ENCODE measurements at regions not wholly inside any gene's neighbourhood (a gene's known extent, or its start where the extent isn't known, plus 50 kb on each side); places are given as distances from the start of the nearest gene placed in this dataset.
"Not testable (repeated sequence)": the region's sequence is repeated elsewhere in the genome, so short reads cannot be mapped to it uniquely, and the experiment has no call there.

GRCh38 chr9:30410273-30410672, 1974.2 kb upstream of the ACO1 start:
- DNase-seq (ENCODE audit: low read depth in 2 of 2) = no peak

DNA sequence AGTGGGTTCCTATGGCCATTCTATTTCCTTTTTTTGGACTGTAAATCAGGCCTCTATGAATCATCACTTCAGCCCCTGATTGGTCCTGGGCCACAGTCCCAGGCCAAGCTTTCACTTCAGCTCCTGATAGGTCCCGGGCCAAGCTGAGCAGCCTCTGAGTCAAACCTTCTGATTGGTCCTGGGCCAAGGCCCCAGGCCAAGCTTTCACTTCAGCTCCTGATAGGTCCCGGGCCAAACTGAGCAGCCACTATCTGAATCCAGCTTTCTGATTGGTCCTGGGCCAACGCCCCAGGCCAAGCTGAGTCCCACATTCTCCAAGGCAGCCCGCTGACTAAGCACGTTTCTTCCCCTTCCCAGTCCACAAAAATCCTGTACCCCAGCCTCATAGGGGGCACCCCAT, 1972.9 kb upstream of the ACO1 start:
- DNase-seq (ENCODE audit: low read depth in 2 of 2) = no peak

- no peak for DNase-seq (ENCODE audit: low read depth in 2 of 2)
These were observed 1925.3 kb upstream of the ACO1 start for GRCh38 chr9:30459156-30459555.

GRCh38 chr9:30476826-30477225, 1907.6 kb upstream of the ACO1 start:
- no peak for DNase-seq (ENCODE audit: low read depth in 2 of 2)

DNA sequence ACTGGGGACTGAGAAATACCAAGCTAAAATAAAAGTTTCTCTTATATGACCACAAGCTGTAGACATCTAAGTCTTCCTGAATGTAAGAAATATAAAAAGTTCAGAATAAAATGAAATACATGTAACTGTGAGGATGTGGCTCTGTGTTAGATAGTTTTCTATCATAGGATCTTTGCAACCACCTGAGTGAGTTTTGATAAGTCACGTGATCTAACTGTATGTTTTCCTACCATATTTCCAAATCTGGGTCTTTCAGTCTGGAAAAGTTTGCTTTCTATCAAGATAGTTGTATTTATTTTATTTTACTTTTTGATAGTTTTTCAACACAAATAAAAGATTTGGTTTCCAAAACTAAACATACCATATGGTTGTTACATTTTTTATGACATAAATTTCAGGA, 1905.8 kb upstream of the ACO1 start:
- DNase-seq (ENCODE audit: low read depth in 2 of 2) = no peak

DNA sequence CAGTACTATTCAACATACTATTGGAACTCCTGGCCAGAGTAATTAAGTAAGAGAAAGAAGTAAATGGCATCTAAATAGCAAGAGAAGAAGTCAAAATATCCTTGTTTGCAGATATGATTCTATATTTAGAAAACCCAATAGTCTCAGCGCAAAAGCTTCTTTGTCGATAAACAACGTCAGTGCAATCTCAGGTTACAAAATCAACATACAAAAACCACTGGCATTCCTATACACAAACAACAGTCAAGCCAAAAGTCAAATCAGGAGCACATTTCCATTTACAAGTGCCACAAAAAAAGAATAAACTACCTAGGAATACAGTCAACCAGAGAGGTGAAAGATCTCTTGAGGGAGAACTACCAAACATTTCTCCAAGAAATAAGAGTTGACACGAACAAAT, 1901.9 kb upstream of the ACO1 start:
- no peak for DNase-seq (ENCODE audit: low read depth in 2 of 2)

- DNase-seq (ENCODE audit: low read depth in 2 of 2) = no peak
These were observed 1899.8 kb upstream of the ACO1 start for GRCh38 chr9:30484690-30485089.

DNA sequence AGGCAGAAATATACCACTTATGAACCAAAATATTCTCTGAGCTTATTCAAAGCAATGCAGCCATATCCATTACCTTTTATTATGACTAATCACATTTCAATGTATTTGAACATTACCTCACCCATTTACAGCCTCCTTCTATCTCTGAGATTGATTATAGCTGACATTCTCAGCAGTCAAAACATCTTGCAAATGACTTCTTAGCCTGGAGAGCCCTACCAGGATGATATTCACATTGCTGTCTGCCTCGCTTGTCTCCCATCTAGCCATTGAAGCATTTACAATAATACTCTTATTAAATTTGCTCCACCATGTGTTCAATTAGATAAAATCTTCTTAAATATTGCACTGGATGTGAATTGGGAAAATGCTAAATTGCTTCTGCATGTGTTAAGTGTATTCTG, 1879.9 kb upstream of the ACO1 start:
- DNase-seq (ENCODE audit: low read depth in 2 of 2) = no peak

- DNase-seq (ENCODE audit: low read depth in 2 of 2) = no peak
These were observed 1879.1 kb upstream of the ACO1 start for GRCh38 chr9:30505311-30505710.

GRCh38 chr9:30506749-30507148, 1877.7 kb upstream of the ACO1 start:
- no peak for DNase-seq (ENCODE audit: low read depth in 2 of 2)

- no peak for DNase-seq (ENCODE audit: low read depth in 2 of 2)
These were observed 1877.3 kb upstream of the ACO1 start for GRCh38 chr9:30507166-30507565.

DNA sequence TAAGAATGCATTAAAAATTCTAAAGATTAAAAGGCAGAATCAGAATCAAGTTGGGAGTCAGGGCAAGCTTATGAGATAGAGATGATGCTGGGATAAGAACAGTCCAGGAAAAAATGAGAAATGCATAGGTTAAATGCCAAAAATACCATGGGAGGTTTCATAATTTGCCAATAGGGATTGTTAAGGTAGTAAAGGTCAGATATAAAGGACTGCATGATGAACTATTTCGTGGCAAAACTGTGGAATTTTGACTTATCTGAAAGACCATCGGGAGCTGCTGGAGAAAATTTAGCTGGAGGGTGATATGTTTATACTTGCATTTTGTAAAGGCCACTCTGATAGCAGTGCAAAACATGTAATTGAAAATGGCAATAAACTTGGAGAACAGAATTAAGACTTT, 1872.8 kb upstream of the ACO1 start:
- DNase-seq (ENCODE audit: low read depth in 2 of 2) = no peak

DNA sequence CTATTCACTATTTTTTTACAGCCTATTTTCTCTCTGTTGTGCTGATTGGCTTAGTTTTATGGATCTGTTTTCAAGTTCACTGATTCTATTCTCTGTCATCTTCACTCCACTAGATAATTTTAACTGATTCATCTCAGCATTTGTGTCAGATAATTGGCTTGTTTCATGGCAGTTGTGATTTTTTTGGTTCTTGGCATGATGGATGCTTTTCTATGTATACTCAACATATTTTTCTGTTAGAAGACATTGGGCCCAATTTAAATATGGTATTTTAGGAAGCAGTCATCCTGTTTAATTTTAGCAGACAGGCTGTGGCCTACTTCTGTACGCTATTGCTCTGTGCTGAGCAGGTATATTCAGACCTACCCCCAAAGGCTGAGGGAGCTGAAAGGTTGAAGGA, 1865.3 kb upstream of the ACO1 start:
- DNase-seq (ENCODE audit: low read depth in 2 of 2) = no peak

GRCh38 chr9:30519756-30520155, 1864.7 kb upstream of the ACO1 start:
- DNase-seq (ENCODE audit: low read depth in 2 of 2) = no peak

GRCh38 chr9:30522061-30522460, 1862.4 kb upstream of the ACO1 start:
- no peak for DNase-seq (ENCODE audit: low read depth in 2 of 2)

DNA sequence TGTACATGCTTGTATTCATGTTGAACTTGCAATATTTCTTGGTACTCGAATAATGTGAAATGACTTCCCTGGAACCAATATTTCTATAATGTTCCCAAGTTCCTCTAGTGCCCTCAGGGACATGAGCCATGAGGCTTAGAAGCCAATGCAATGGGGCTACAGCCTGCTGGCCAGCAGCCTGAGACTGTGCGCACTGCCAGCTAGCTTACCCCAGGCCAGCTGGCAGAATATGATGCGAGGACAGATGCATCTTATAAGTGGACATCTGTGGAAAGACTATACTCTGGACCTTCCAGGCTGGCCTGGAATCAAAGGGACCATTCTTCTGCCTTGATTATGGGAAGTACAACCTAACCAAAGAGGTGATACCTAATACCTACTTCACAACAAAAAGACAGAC, 1862.0 kb upstream of the ACO1 start:
- DNase-seq (ENCODE audit: low read depth in 2 of 2) = no peak

GRCh38 chr9:30524311-30524710, 1860.1 kb upstream of the ACO1 start:
- no peak for DNase-seq (ENCODE audit: low read depth in 2 of 2)

DNA sequence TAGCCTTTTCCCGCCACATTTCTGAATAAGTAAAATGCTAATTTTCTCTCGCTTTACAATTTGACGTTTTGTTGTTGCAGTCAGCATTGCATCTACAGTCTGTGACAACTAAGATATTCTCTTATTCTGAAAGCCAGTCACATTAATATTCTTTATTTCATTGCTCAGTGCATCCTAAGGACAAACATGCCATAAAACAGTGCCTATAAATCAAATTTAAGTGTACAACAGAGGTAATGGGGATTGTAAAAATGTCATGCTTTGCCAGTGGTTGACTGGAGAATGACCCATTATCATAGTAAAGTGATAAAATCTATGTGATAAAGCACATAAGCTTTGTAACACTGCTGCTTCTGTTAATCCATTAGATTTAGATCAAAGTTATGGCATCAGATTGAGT, 1850.0 kb upstream of the ACO1 start:
- DNase-seq (ENCODE audit: low read depth in 2 of 2) = no peak

DNA sequence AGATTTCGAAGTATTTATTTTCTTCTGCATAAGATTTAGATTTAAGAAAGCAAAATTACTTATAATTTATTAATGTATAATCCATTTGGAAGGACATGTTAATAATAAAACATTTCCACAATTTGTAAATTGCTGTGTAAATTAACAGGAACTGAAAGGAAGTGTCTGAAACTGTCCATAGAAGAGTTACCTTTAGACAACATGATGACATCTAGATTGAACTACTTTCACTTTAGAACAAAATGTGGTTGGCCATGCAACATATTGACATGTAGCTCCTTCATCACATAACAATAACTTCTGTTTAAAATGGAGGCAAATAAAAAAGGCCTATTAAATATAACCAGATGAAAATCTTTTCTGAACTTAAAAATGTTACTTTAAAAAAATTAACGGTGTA, 1849.5 kb upstream of the ACO1 start:
- DNase-seq (ENCODE audit: low read depth in 2 of 2) = no peak

- DNase-seq (ENCODE audit: low read depth in 2 of 2) = no peak
These were observed 1847.9 kb upstream of the ACO1 start for GRCh38 chr9:30536494-30536893.

- DNase-seq (ENCODE audit: low read depth in 2 of 2) = not testable (repeated sequence)
These were observed 1844.7 kb upstream of the ACO1 start for GRCh38 chr9:30539696-30540095.

DNA sequence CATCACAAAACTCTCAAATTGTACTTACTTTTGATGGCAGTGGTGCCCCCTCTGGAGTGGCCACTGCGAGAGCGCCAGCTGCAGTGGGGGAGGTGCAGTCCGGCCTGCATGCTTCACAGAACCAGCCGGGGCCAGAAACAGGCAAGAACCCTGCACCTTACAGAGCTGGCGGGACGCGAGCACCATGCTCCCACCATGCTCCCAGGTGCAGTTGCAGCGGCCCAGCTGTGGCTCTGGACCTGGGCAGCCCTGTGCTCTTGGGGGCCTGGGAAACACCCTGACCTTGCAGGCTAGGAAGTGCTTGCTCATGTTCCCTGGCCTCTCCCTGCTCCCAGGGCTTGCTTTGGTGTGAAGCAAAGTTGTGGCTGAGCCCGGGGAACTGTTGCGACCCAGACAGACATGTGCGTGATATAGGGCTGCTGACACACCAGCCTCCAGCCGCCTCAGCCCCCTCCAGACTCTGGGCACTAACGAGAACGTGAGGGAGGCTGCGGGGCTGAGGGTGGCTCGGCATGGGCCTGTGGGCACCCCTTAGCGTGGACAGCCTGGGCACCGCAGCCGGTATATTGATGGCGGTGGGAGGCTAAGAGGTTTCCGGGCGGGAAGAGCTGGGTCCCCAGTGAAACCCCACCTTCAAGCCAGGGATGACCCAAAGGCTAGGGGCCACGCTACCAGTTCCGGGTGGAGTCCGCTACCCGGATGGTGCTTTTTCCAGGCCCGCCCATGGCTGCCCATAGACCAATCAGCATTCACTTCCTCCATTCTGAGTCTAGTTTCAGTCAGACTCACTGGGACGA, 1809.9 kb upstream of the ACO1 start:
- no peak for DNase-seq (ENCODE audit: low read depth in 2 of 2)

GRCh38 chr9:30575218-30575617, 1809.2 kb upstream of the ACO1 start:
- no peak for DNase-seq (ENCODE audit: low read depth in 2 of 2)

DNA sequence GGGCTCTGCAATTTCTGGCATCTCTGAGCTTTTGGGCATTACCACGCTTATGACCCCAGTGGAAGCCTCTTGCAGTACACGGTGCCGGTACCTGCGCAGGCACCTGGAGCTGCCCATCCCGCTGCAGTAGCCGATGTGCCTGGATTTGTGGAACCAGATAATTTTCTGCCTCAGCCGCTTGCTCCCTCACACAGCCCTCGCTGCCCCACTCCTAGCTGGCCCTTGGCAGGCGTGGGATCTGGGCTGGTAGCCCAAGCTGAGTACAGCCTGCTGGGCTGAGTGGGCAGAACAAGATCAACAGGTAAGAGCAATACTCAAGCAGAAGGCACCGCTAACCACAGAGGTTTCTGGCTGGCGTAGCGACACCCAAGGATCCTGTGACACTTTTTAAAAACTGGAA, 1808.8 kb upstream of the ACO1 start:
- no peak for DNase-seq (ENCODE audit: low read depth in 2 of 2)
